HL-60/S4 (cell line): ENCODE measurements at regions not wholly inside any gene's neighbourhood (a gene's known extent, or its start where the extent isn't known, plus 50 kb on each side); places are given as distances from the start of the nearest gene placed in this dataset.

Experiments
- in situ Hi-C: fragments of 300-500 bp; cut with MboI; formaldehyde crosslinking; loops from 2 replicates; pipeline ENCODE4 v1.14.3; 2022; ENCODE audit warnings: low sequenced_read_pairs

DNA sequence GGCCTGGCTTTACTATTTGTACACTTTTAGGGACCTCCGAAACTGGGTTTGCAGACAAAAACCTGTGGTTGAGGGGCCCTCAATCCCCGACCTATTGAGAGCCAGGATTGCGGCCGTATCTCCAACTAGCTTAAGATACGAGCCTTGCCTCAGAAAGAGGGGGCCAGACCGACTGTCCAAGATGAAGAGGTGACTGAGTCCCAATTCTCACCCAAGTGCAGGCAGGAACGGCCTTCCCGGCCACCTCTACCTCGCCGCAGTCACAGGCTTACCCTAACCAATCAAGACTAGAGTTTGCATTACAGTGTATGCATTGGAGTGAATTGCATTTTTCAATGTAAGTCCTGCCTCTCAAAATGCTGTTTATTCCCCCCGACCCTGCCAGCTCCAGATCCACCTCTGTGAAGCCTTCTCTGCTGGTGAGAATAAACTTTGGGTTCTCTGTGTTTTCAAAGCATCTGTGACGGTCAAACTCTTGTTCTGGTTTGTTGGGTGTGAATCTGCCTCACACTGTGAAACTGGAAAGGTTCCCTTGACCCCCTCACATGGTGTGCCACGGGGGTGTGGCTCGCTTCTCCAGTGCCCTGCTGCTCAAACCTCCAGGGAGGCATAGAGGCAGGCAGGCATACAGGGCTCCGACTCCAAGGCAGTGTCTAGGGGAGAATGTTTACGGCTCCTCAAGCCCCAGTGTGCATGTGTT lies 62.2 kb upstream of the WLS start:
- in situ Hi-C loops: no loop called here

DNA sequence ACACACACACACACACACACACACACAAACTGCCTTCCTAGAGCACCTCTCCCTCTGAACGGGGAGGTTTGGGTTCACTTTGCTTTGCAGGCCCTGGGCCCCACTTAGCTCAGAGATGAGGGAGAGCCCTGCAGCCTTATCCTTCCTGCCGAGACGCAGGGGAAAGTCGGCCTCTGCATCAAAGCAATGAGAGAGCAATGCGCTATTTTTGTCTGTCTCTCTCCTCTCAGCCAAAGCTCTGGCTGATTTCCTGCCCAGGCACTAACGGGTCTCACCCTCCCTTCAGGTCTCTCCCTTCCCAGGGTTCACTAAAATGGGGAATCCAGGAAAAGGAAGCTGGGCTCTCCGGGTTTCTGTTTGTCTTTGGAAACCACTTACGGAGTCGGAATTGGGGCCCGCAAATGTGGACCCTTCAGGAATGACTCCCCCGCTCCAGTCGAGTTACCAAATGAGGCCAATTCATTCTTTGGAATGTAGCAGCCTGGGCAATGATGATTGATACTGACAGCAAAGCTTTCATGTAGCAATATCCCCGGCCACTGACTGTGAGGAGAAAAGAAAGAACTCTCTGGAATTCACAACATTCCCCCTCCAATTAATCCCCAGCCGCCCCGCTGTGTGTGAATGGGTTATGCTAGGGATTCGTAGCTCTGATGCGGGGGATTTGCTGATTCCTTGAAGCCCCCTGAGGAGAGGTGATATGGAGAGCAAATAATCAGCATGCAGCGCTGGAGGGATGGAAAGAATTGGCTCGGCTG lies 61.5 kb upstream of the WLS start:
- in situ Hi-C loops: no loop called here

DNA sequence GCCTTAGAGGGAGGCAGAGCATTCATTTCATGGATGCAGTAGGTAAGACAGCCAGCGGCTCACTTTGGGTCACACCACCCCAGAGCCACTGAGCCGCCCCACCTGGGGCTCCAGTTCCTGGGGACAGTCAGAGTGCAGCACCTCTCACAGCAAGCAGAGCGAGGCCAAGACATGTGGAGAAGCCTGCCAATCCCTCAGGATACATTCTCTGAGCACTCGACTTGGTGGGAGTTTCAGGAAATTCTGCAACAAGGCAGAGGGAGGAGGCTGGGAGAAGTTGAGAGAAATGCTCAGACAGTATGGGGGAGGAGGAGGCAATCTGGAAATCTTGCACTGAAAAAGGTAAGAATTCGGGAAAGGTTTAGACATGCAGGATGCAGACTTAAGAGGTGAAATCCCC lies 60.8 kb upstream of the WLS start:
- in situ Hi-C loops: no loop called here

DNA sequence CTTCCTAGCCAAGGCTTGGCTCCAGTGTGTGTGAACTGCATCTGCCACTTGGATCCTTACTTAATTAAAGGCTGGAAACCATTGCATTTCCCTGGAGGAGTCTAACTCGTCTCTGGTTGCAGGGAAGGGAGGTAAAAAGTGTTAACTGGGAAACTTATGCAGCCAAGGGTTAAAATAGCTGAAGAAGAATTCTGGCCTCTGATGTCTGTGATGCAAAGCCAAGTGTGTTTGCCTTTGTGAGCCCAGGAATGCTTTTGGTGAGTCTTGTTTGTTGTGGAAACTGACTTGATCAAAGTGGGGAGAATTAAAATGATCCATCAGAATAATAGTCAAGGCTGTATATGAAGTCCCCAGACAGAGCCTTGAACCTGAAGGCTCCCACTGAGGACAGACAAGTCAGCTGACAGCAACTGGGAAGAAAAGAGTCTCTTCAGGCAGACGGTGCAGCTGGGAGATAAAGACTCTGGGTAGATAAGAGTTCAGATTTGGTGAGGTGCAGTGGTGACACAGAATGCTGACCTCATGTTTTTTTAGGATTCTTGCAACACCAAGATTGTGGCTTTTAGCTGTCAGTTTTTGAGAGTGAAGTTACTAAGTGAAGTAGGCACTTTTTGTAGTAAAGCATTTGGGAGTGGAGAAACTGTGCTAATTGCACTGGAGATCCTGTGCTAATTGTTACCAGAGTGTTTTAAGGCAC lies 59.5 kb upstream of the WLS start:
- in situ Hi-C loops: no loop called here

DNA sequence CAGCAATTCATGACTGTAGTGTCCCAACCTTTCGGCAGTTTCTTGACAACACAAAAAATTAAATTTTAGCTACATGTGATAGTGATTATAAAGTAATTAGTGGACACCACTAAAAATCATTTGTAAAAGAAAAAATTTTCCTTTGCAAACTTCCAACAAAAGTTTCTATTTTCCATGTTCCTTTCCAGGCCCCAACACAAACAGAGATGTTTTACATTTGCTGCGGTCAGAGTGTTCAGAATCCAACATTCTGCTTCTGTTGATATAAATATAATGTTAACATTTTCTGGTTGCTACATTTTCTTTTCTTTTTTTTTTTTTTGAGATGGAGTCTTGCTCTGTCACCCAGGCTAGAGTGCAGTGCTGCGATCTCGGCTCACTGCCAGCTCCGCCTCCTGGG lies 54.9 kb upstream of the WLS start:
- in situ Hi-C loops: no loop called here

DNA sequence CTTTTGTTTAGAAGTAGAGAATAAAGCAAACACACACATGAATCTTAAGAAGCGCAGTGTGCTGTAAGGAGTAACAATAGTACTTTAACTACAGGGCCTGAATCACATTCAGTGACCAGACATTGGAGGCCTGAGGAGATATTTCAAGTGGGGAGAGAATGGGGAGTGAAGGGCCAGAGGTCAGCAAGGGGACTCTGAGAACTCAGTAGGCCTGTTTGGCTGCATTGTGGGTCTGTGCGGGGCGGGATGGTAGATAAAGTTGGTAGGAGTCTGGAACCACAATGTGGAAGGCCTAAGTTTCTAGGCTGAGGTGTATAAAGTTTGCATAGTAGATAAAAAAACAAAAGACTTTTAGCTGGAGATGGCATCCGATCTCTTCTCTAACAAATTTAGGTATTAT lies 52.7 kb upstream of the WLS start:
- in situ Hi-C loops: no loop called here

DNA sequence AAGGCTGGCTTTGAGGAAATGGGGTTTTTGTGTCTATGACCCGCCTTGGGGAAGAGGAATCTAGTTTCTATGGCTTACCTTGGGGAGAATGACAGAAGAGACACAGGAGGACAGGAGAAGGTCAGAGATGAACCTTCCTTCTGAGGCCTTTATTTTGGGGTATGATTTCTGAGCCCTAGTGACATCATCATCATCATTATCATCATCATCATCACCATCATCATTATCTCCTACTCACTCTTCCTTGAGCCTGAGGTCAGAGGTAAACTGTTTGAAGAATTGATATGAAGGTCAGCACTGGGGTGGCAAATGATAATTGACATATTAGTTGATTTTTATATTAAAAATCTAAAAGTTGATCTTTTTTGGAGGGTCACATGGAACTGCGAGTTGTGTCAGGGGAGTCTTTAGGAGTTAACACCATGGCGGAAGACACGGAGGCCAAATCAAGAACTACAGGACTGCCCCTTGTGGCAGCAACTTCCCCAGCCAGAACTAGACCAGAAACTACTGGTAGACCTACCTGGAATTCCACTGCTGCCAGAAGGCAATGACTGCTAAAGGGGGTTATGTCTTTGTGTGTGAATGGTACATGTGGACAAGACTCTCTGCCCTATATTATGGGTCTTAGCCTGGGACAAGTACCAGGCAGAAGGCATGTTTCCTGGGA lies 49.8 kb upstream of the WLS start:
- in situ Hi-C loops: no loop called here
